HEK293 (cell line): ENCODE measurements at regions not wholly inside any gene's neighbourhood (a gene's known extent, or its start where the extent isn't known, plus 50 kb on each side); places are given as distances from the start of the nearest gene placed in this dataset.

Experiments used
- CTCF ChIA-PET: fragments of 350-600 bp; formaldehyde crosslinking; extraction: SDS; loops from one replicate; lab custom pipeline; 2021; ENCODE audit warnings: antibody characterized with exemption; lab: Yijun Ruan, JAX
- POLR2A ChIA-PET: fragments of 300-600 bp; formaldehyde crosslinking; extraction: SDS; loops from one replicate; lab custom pipeline; 2020; ENCODE audit warnings: antibody characterized with exemption, inconsistent platforms; lab: Yijun Ruan, JAX
- H3K27ac ChIP-seq: fragments of 200-500 bp; sonication (Bioruptor generic); 2 replicates; pipeline ENCODE4 v1.5.1; 2014; ENCODE audit warnings: low read depth, low read length, control low read depth, inconsistent platforms; ENCODE audit errors: extremely low read depth
- H3K36me3 ChIP-seq, 2 experiments: fragments of 200-500 bp in 1 of 2; sonication (Bioruptor generic) in 1 of 2; 1 replicate in 1 of 2; 2 replicates in 1 of 2; pipeline ENCODE4 v1.5.1; 2014 to 2017; ENCODE audit warnings: inconsistent platforms in 2 of 2, low read length in 2 of 2; ENCODE audit not compliant: control insufficient read depth in 2 of 2, insufficient read depth in 1 of 2
- H3K4me1 ChIP-seq: fragments of 200-500 bp; sonication (Bioruptor generic); 2 replicates; pipeline ENCODE4 v1.5.1; 2014; ENCODE audit warnings: mild to moderate bottlenecking, low read length, inconsistent platforms; ENCODE audit not compliant: control insufficient read depth, insufficient read depth
- H3K4me3 ChIP-seq: 2 replicates; pipeline ENCODE4 v1.5.1; 2011; ENCODE audit warnings: low read depth, mild to moderate bottlenecking, control low read depth, low read length, moderate library complexity
- H3K9me3 ChIP-seq: fragments of 200-500 bp; sonication (Bioruptor generic); 2 replicates; pipeline ENCODE4 v1.5.1; 2014; ENCODE audit warnings: low read depth, low read length, inconsistent platforms; ENCODE audit not compliant: control insufficient read depth, insufficient read depth
- KLF1 ChIP-seq: fragments of 450-650 bp; formaldehyde crosslinking; IDR thresholded peaks from 2 replicates; pipeline ENCODE4 v1.5.1; 2016; ENCODE audit warnings: missing biosample characterization, missing genetic modification characterization
- OVOL3 ChIP-seq: fragments of 450-650 bp; formaldehyde crosslinking; IDR thresholded peaks from 2 replicates; pipeline ENCODE4 v1.5.1; 2016; ENCODE audit warnings: missing biosample characterization, missing genetic modification characterization
- SCRT2 ChIP-seq: fragments of 450-650 bp; formaldehyde crosslinking; IDR thresholded peaks from 2 replicates; pipeline ENCODE4 v1.5.1; 2016; ENCODE audit warnings: missing biosample characterization, missing genetic modification characterization
- ZBTB17 ChIP-seq: fragments of 450-650 bp; formaldehyde crosslinking; IDR thresholded peaks from 2 replicates; pipeline ENCODE4 v1.5.1; 2016; ENCODE audit warnings: missing biosample characterization, missing genetic modification characterization
- ZBTB21 ChIP-seq: fragments of 450-650 bp; formaldehyde crosslinking; IDR thresholded peaks from 2 replicates; pipeline ENCODE4 v1.5.1; 2017; ENCODE audit warnings: missing biosample characterization, missing genetic modification characterization
- ZFP37 ChIP-seq: fragments of 450-650 bp; formaldehyde crosslinking; IDR thresholded peaks from 2 replicates; pipeline ENCODE4 v1.5.1; 2016; ENCODE audit warnings: missing biosample characterization, missing genetic modification characterization
- ZNF155 ChIP-seq: fragments of 450-650 bp; formaldehyde crosslinking; IDR thresholded peaks from 2 replicates; pipeline ENCODE4 v1.5.1; 2016; ENCODE audit warnings: missing biosample characterization, missing genetic modification characterization
- ZNF202 ChIP-seq: fragments of 450-650 bp; formaldehyde crosslinking; IDR thresholded peaks from 2 replicates; pipeline ENCODE4 v1.5.1; 2016; ENCODE audit warnings: missing biosample characterization, missing genetic modification characterization, borderline replicate concordance
- ZNF311 ChIP-seq: fragments of 450-650 bp; formaldehyde crosslinking; IDR thresholded peaks from 2 replicates; pipeline ENCODE4 v1.5.1; 2017; ENCODE audit warnings: missing biosample characterization, missing genetic modification characterization, borderline replicate concordance
- ZNF473 ChIP-seq: fragments of 450-650 bp; formaldehyde crosslinking; IDR thresholded peaks from 2 replicates; pipeline ENCODE4 v1.5.1; 2017; ENCODE audit warnings: missing biosample characterization, missing genetic modification characterization
- ZNF510 ChIP-seq: fragments of 450-650 bp; formaldehyde crosslinking; IDR thresholded peaks from 2 replicates; pipeline ENCODE4 v1.5.1; 2018; ENCODE audit warnings: mild to moderate bottlenecking, missing genetic modification characterization, missing biosample characterization; ENCODE audit not compliant: insufficient replicate concordance
- ZNF530 ChIP-seq: fragments of 450-650 bp; formaldehyde crosslinking; IDR thresholded peaks from 2 replicates; pipeline ENCODE4 v1.5.1; 2016; ENCODE audit warnings: low read depth, missing biosample characterization, missing genetic modification characterization
- ZNF623 ChIP-seq: fragments of 450-650 bp; formaldehyde crosslinking; IDR thresholded peaks from 2 replicates; pipeline ENCODE4 v1.5.1; 2016; ENCODE audit warnings: missing biosample characterization, missing genetic modification characterization
- ZNF830 ChIP-seq: fragments of 450-650 bp; IDR thresholded peaks from 2 replicates; pipeline ENCODE4 v1.5.0; 2018; ENCODE audit warnings: missing biosample characterization, missing genetic modification characterization, low read depth, mild to moderate bottlenecking, moderate library complexity
- TF ChIP-seq, protein P1 (sequence below): fragments of 450-650 bp; IDR thresholded peaks from 2 replicates; pipeline ENCODE4 v1.5.1; 2018; ENCODE audit warnings: missing biosample characterization, mild to moderate bottlenecking, missing genetic modification characterization
- TF ChIP-seq, protein P2 (sequence below): fragments of 450-650 bp; formaldehyde crosslinking; IDR thresholded peaks from 2 replicates; pipeline ENCODE4 v1.5.1; 2017; ENCODE audit warnings: missing biosample characterization, missing genetic modification characterization
- TF ChIP-seq, protein P3 (sequence below): fragments of 450-650 bp; formaldehyde crosslinking; optimal IDR thresholded peaks from 2 replicates; pipeline ENCODE3; 2016; ENCODE audit warnings: missing biosample characterization, mild to moderate bottlenecking, missing genetic modification characterization
- TF ChIP-seq, protein P4 (sequence below): fragments of 450-650 bp; formaldehyde crosslinking; IDR thresholded peaks from 2 replicates; pipeline ENCODE4 v1.5.1; 2017; ENCODE audit warnings: missing biosample characterization, missing genetic modification characterization

DNA sequence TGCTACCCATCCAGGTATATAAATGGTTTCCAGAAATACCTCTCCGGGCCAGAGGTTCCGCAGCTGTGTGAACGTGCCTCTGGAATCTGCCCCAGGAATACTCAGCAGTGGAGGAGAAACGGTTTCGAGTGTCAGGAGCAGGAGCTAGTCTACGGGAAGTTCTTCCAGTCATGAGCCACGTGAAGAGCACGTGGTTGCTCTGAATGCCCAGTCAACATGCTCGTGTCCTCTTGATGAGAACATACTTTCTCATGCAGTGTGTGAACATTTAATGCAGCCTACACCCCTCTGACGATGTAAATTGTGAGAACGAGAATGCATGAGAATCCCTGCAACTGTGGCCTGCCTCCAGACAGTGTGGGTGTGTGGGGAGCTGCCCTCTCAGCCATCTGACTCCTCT is 277.0 kb upstream of the SHH start:
- Histone ChIP-seq H3K4me1 (no peaks in the 10 kb centered on the region), H3K27ac (no peak overlapping the region), H3K4me3 (no peak overlapping the region), H3K36me3 (no peaks in the 10 kb centered on the region), H3K9me3 (no peaks in the 10 kb centered on the region)
- CTCF ChIA-PET = no interaction called here
- POLR2A ChIA-PET = no interaction called here
- TF ChIP-seq ZNF311 (tag by site-specific recombination) (no peak), OVOL3 (tag by site-specific recombination) (no peak), SCRT2 (no peak), KLF1 (tag by site-specific recombination) (no peak), ZNF473 (tag by site-specific recombination) (no peak), ZBTB21 (tag by site-specific recombination) (no peak), ZNF530 (tag by site-specific recombination) (no peak)
- TF ChIP-seq, protein P1, sequence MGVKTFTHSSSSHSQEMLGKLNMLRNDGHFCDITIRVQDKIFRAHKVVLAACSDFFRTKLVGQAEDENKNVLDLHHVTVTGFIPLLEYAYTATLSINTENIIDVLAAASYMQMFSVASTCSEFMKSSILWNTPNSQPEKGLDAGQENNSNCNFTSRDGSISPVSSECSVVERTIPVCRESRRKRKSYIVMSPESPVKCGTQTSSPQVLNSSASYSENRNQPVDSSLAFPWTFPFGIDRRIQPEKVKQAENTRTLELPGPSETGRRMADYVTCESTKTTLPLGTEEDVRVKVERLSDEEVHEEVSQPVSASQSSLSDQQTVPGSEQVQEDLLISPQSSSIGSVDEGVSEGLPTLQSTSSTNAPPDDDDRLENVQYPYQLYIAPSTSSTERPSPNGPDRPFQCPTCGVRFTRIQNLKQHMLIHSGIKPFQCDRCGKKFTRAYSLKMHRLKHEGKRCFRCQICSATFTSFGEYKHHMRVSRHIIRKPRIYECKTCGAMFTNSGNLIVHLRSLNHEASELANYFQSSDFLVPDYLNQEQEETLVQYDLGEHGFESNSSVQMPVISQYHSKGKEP (tag by site-specific recombination) = no peak
- TF ChIP-seq, protein P2, sequence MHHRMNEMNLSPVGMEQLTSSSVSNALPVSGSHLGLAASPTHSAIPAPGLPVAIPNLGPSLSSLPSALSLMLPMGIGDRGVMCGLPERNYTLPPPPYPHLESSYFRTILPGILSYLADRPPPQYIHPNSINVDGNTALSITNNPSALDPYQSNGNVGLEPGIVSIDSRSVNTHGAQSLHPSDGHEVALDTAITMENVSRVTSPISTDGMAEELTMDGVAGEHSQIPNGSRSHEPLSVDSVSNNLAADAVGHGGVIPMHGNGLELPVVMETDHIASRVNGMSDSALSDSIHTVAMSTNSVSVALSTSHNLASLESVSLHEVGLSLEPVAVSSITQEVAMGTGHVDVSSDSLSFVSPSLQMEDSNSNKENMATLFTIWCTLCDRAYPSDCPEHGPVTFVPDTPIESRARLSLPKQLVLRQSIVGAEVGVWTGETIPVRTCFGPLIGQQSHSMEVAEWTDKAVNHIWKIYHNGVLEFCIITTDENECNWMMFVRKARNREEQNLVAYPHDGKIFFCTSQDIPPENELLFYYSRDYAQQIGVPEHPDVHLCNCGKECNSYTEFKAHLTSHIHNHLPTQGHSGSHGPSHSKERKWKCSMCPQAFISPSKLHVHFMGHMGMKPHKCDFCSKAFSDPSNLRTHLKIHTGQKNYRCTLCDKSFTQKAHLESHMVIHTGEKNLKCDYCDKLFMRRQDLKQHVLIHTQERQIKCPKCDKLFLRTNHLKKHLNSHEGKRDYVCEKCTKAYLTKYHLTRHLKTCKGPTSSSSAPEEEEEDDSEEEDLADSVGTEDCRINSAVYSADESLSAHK (tag by site-specific recombination) = no peak
- TF ChIP-seq, protein P3, sequence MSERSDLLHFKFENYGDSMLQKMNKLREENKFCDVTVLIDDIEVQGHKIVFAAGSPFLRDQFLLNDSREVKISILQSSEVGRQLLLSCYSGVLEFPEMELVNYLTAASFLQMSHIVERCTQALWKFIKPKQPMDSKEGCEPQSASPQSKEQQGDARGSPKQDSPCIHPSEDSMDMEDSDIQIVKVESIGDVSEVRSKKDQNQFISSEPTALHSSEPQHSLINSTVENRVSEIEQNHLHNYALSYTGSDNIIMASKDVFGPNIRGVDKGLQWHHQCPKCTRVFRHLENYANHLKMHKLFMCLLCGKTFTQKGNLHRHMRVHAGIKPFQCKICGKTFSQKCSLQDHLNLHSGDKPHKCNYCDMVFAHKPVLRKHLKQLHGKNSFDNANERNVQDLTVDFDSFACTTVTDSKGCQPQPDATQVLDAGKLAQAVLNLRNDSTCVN (tag by site-specific recombination) = no peak

DNA sequence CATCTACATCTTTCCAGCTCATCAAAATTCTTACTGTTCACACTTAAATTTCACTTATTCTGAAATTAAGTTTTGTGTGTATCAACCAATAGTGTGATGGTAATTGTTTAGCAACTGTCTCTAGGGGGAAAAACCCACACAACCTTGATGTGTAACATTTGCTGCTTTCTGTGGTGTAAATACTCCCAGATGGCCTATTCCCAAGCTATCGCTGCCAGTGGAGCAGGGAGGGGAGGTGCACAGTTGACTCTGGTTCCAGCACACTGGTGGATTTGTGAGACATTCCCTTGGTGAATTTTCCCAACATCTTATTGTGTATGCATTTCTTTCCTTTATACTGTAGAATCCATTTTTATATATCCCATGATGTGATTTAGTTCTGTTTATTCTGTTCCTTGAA is 275.9 kb upstream of the SHH start:
- POLR2A ChIA-PET = no interaction called here
- CTCF ChIA-PET = interaction anchor here (0.6 kb wide), 2 partner anchors 271 to 519 kb away, joined by 3 read pairs; no protein-coding TSS in a partner anchor
- TF ChIP-seq ZNF510 (tag by site-specific recombination) = no peak
- TF ChIP-seq ZNF202 (tag by site-specific recombination) = no peak
- TF ChIP-seq ZNF155 = no peak
- no peak for TF ChIP-seq ZFP37 (tag by site-specific recombination)
- TF ChIP-seq ZBTB17 (tag by site-specific recombination) = no peak
- TF ChIP-seq ZNF830 (tag by site-specific recombination) = no peak
- no peak for TF ChIP-seq ZNF623 (tag by site-specific recombination)
- TF ChIP-seq, protein P4, sequence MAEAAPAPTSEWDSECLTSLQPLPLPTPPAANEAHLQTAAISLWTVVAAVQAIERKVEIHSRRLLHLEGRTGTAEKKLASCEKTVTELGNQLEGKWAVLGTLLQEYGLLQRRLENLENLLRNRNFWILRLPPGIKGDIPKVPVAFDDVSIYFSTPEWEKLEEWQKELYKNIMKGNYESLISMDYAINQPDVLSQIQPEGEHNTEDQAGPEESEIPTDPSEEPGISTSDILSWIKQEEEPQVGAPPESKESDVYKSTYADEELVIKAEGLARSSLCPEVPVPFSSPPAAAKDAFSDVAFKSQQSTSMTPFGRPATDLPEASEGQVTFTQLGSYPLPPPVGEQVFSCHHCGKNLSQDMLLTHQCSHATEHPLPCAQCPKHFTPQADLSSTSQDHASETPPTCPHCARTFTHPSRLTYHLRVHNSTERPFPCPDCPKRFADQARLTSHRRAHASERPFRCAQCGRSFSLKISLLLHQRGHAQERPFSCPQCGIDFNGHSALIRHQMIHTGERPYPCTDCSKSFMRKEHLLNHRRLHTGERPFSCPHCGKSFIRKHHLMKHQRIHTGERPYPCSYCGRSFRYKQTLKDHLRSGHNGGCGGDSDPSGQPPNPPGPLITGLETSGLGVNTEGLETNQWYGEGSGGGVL (tag by site-specific recombination) = no peak
- H3K9me3 ChIP-seq = no peaks in the 10 kb centered on the region
- H3K4me1 ChIP-seq = no peaks in the 10 kb centered on the region
- no peak overlapping the region for H3K4me3 ChIP-seq
- no peaks in the 10 kb centered on the region for H3K36me3 ChIP-seq
- H3K27ac ChIP-seq = no peak overlapping the region
